ENCODE measurements at regions not wholly inside any gene's neighbourhood (a gene's known extent, or its start where the extent isn't known, plus 50 kb on each side); places are given as distances from the start of the nearest gene placed in this dataset.

DNA sequence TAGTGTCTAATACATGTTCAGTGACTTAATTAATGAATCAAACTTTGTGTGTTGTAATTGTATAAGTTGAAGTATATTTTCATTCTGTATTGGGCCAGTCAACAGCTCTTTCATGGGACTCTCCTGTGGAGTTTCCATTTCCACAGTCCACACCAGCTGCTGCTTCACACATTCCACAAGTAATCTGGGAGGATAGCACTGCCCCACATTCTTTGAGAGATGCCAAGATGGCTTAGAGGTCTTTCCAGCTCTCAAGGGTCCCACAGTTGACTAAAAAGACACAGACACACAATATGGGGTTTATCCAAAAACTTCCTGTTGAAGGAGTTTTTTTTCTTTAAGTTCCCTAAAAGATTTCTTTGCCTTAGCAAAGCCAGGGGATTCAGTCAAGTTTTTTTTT is 408.3 kb downstream of the AACS start:
- no peak overlapping the region for H3K4me3 ChIP-seq (ENCODE audit: low read depth, low read length)
- DNase-seq (ENCODE audit: low read depth), result no peak
- TF ChIP-seq POLR2A (IDR thresholded peaks at IDR 0.05; ENCODE audit: extremely low read depth, insufficient read length) (no peak), MYC (IDR thresholded peaks at IDR 0.05; ENCODE audit: low read depth, low read length) (no peak)
- TF ChIP-seq, protein P1, sequence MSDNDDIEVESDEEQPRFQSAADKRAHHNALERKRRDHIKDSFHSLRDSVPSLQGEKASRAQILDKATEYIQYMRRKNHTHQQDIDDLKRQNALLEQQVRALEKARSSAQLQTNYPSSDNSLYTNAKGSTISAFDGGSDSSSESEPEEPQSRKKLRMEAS (IDR thresholded peaks at IDR 0.05; ENCODE audit: low read depth, low read length), result no peak
- TF ChIP-seq, protein P2, sequence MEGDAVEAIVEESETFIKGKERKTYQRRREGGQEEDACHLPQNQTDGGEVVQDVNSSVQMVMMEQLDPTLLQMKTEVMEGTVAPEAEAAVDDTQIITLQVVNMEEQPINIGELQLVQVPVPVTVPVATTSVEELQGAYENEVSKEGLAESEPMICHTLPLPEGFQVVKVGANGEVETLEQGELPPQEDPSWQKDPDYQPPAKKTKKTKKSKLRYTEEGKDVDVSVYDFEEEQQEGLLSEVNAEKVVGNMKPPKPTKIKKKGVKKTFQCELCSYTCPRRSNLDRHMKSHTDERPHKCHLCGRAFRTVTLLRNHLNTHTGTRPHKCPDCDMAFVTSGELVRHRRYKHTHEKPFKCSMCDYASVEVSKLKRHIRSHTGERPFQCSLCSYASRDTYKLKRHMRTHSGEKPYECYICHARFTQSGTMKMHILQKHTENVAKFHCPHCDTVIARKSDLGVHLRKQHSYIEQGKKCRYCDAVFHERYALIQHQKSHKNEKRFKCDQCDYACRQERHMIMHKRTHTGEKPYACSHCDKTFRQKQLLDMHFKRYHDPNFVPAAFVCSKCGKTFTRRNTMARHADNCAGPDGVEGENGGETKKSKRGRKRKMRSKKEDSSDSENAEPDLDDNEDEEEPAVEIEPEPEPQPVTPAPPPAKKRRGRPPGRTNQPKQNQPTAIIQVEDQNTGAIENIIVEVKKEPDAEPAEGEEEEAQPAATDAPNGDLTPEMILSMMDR (IDR thresholded peaks at IDR 0.05; ENCODE audit: low read depth, low read length), result no peak

DNA sequence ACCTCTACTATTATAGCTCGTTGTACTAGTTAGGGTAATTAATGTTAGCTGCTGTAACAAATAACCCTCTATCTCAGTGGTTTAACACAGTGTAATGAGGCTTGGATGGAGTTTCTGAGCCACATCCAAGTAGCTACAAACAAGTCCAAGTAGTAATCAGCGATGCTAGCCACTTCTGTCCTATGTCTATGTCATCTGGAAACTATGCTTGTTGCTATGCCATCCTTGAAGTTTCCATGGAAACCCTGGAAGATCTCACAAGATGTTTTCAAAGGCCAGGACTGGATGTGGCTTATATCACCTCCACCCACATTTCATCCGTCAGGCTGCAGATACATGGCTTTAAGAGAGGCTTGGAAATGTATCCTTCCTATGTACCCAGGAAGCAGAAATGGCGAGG is 422.1 kb downstream of the AACS start:
- DNase-seq (ENCODE audit: low read depth), result no peak
- TF ChIP-seq MYC (IDR thresholded peaks at IDR 0.05; ENCODE audit: low read depth, low read length) (no peak), POLR2A (IDR thresholded peaks at IDR 0.05; ENCODE audit: extremely low read depth, insufficient read length) (no peak)
- TF ChIP-seq, protein P1 (IDR thresholded peaks at IDR 0.05; ENCODE audit: low read depth, low read length), result no peak
- TF ChIP-seq, protein P2 (IDR thresholded peaks at IDR 0.05; ENCODE audit: low read depth, low read length), result no peak

DNA sequence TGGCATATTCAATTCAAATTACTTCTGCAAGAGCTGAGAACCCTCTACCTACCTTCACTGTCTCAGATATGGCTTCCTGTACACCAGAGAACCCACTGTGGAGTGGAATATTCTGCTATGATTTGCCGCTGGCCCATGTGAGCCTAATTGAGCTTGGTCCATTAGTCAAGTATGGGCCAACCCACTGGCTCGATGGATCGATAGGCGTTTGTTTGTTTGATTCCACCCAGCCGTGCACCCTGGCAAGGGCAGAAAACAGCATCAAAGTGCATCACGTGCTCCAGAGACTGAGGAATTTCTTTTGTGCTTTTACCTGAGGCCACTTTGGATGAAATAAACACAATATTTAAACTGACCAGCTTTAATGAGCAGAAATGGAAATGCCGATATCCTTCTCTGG is 426.3 kb downstream of the AACS start:
- TF ChIP-seq MYC (IDR thresholded peaks at IDR 0.05; ENCODE audit: low read depth, low read length) (no peak), POLR2A (IDR thresholded peaks at IDR 0.05; ENCODE audit: extremely low read depth, insufficient read length) (no peak)
- TF ChIP-seq, protein P1 (IDR thresholded peaks at IDR 0.05; ENCODE audit: low read depth, low read length), result no peak
- TF ChIP-seq, protein P2 (IDR thresholded peaks at IDR 0.05; ENCODE audit: low read depth, low read length), result no peak
- no peak overlapping the region for H3K4me3 ChIP-seq (ENCODE audit: low read depth, low read length)
- no peak for DNase-seq (ENCODE audit: low read depth)

More for the DNA sequence above, 422.1 kb downstream of the AACS start:
- no peak overlapping the region for H3K4me3 ChIP-seq (ENCODE audit: low read depth, low read length)

DNA sequence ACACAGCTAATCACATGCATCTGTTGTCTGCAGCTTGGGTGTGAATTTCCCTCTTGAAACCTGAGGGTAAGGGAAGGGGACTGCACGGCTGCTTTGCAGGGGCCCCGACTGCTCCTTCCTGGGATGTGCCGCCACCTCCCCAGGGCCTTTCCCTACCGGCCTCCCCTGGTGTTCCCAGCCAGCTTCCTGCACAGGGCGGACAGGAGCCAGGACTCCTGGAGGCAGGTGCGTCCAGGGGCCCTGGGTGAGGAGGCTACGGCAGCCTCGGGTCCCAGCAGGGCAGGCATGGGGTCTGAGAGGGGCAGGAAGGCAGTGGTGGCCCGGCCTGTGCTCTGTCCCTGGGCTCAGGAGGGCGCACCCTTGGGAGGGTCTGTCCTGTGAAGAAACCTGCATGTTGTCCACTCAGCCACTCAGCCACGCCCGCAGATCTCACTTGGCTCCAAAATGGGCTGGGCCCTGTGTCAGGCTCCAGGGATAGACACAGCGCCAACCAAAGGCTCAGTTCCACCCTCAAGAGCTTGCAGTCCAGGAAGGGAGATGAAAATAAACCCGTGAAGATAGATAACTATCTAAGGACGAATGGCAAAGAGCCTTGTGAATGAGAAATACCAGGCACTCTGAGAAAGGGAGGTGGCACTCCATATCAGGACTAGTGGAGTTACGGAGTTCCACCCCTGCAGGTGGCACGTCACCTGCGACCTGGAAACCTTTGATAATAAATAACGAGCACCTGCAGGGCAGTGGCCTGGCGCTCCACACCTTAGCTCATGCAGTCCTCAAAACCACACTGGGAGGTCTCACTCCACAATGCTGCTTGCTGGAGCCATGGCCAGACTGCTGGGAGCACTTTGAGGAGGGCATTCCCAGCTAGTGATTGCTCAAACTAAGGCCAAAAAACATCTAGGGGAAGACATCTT is 427.4 kb downstream of the AACS start:
- no peak for DNase-seq (ENCODE audit: low read depth)
- H3K4me3 ChIP-seq (ENCODE audit: low read depth, low read length), result no peak overlapping the region
- TF ChIP-seq MYC (IDR thresholded peaks at IDR 0.05; ENCODE audit: low read depth, low read length) (no peak), POLR2A (IDR thresholded peaks at IDR 0.05; ENCODE audit: extremely low read depth, insufficient read length) (no peak)

DNA sequence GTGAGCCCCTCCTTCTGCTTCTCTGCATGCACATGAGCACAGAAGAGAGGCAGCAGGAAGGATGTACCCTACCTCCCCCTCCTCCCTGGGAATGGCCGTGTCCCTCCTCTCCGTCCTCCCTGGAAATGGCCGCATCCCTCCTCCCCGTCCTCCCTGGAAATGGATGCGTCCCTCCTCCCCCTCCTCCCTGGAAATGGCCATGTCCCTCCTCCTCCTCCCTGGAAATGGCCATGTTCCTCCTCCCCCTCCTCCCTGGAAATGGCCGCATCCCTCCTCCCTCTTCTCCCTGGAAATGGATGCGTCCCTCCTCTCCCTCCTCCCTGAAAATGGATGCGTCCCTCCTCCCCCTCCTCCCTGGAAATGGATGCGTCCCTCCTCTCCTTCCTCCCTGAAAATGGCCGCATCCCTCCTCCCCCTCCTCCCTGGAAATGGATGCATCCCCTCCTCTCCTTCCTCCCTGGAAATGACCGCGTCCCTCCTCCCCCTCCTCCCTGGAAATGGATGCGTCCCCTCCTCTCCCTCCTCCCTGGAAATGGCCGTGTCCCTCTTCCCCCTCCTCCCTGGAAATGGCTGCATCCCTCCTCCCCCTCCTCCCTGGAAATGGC is 428.6 kb downstream of the AACS start:
- no peak overlapping the region for H3K4me3 ChIP-seq (ENCODE audit: low read depth, low read length)
- DNase-seq (ENCODE audit: low read depth), result no peak
- TF ChIP-seq POLR2A (IDR thresholded peaks at IDR 0.05; ENCODE audit: extremely low read depth, insufficient read length), result no peak

DNA sequence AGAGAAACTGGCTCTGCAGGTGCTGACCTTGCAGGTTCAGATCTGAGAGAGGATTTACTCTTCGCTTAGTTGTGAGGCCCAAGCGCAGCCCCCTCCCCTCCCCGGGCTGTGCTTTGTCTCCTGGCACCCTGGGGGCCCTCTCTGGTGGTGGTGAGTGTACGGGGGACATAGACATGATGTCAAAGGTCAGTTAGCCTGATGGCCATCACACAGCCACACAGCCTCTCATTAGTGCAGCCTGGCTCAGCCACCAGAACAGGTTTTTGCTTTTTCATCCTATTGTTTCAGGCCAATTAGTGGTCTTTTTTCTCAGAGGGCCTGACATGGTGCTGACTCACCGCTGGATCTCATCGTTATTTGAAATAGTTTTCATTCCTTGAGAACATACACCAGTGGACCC is 437.9 kb downstream of the AACS start:
- no peak overlapping the region for H3K4me3 ChIP-seq (ENCODE audit: low read depth, low read length)
- TF ChIP-seq, protein P2 (IDR thresholded peaks at IDR 0.05; ENCODE audit: low read depth, low read length), result no peak
- TF ChIP-seq POLR2A (IDR thresholded peaks at IDR 0.05; ENCODE audit: extremely low read depth, insufficient read length), result no peak
- no peak for TF ChIP-seq MYC (IDR thresholded peaks at IDR 0.05; ENCODE audit: low read depth, low read length)
- TF ChIP-seq, protein P1 (IDR thresholded peaks at IDR 0.05; ENCODE audit: low read depth, low read length), result no peak

More for the DNA sequence above, 437.9 kb downstream of the AACS start:
- DNase-seq (ENCODE audit: low read depth), result no peak
